Vagina (tissue), 2 donors: ENCODE measurements at regions not wholly inside any gene's neighbourhood (a gene's known extent, or its start where the extent isn't known, plus 50 kb on each side); places are given as distances from the start of the nearest gene placed in this dataset.

Experiments used
- DNase-seq, 2 donors: peaks; one replicate each; pipeline ENCODE4 v3.0.0-alpha.2; 2017; ENCODE audit errors: extremely low spot score in 2 of 2
- H3K27ac ChIP-seq: fragments of 200-600 bp; sonication (generic); one replicate; pipeline ENCODE4 v1.5.1; 2019
- H3K27me3 ChIP-seq: fragments of 200-600 bp; sonication (generic); one replicate; pipeline ENCODE4 v1.5.1; 2019
- H3K36me3 ChIP-seq, 2 donors: fragments of 200-600 bp; sonication (generic); one replicate each; pipeline ENCODE4 v1.5.1; 2017 to 2019
- H3K4me1 ChIP-seq: fragments of 200-600 bp; sonication (generic); one replicate; pipeline ENCODE4 v1.5.1; 2019
- H3K4me3 ChIP-seq, 2 donors: fragments of 200-600 bp; sonication (generic); 1 replicate in 1 of 2; 2 replicates in 1 of 2; pipeline ENCODE4 v1.5.1; 2016 to 2019
- H3K9me3 ChIP-seq: fragments of 200-600 bp; sonication (generic); one replicate; pipeline ENCODE4 v1.5.1; 2019
- POLR2A ChIP-seq, 2 donors: fragments of 450-650 bp; IDR thresholded peaks; one replicate each; pipeline ENCODE4 v1.6.1; 2017; ENCODE audit warnings: antibody characterized with exemption in 2 of 2, mild to moderate bottlenecking in 2 of 2, moderate library complexity in 2 of 2
- POLR2AphosphoS5 ChIP-seq, 2 donors: sonication (generic); formaldehyde crosslinking; IDR thresholded peaks; one replicate each; pipeline ENCODE4 v1.9.0; 2017; ENCODE audit warnings: antibody characterized with exemption in 2 of 2, mild to moderate bottlenecking in 2 of 2, low read depth in 1 of 2; ENCODE audit not compliant: insufficient read depth in 1 of 2
- intact Hi-C: fragments of 100-400 bp; cut with DNase I; formaldehyde crosslinking; loops from one replicate; pipeline ENCODE4 v1.15.1; 2023
- TF ChIP-seq, protein P1 (sequence below), 3 experiments: fragments of 450-650 bp in 2 of 3; fragments of 200-600 bp in 1 of 3; sonication (generic) in 1 of 3; IDR thresholded peaks; one replicate each; pipeline ENCODE4 v1.5.1; 2017 to 2019; ENCODE audit warnings: antibody characterized with exemption in 3 of 3, mild to moderate bottlenecking in 2 of 3, moderate library complexity in 2 of 3

DNA sequence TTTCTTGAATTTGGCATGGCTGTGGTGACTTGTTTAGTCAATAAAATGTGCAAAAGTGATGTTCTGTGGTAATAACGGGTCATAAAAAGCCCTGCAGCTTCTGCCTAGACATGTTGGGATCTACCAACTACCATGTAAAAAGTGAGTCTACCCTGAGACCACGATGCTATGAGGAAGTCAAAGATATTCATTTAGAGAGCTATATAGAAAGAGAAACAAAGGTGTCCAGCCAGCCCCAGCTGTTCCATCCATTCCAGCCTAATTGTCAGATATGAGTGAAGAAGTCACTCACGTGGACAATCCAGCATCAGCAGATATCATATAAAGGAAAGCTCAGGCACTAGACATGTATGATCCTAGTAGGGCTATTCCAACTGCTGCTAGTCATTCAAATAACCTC, 117.2 kb upstream of the SSTR1 start:
- Histone ChIP-seq H3K9me3 (peaks cover 4% of the 10 kb centered on the region), H3K27me3 (no peaks in the 10 kb centered on the region), H3K4me1 (no peaks in the 10 kb centered on the region), H3K36me3 (no peaks in the 10 kb centered on the region), H3K4me3 (no peak overlapping the region), H3K27ac (no peak overlapping the region)
- intact Hi-C loops, result no loop called here
- DNase-seq, result no peak
- TF ChIP-seq, protein P1, sequence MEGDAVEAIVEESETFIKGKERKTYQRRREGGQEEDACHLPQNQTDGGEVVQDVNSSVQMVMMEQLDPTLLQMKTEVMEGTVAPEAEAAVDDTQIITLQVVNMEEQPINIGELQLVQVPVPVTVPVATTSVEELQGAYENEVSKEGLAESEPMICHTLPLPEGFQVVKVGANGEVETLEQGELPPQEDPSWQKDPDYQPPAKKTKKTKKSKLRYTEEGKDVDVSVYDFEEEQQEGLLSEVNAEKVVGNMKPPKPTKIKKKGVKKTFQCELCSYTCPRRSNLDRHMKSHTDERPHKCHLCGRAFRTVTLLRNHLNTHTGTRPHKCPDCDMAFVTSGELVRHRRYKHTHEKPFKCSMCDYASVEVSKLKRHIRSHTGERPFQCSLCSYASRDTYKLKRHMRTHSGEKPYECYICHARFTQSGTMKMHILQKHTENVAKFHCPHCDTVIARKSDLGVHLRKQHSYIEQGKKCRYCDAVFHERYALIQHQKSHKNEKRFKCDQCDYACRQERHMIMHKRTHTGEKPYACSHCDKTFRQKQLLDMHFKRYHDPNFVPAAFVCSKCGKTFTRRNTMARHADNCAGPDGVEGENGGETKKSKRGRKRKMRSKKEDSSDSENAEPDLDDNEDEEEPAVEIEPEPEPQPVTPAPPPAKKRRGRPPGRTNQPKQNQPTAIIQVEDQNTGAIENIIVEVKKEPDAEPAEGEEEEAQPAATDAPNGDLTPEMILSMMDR (IDR thresholded peaks at IDR 0.05), result no peak
- TF ChIP-seq POLR2AphosphoS5 (IDR thresholded peaks at IDR 0.05; ENCODE audit: insufficient read depth in 1 of 2, low read depth in 1 of 2) (no peak), POLR2A (IDR thresholded peaks at IDR 0.05) (no peak)

DNA sequence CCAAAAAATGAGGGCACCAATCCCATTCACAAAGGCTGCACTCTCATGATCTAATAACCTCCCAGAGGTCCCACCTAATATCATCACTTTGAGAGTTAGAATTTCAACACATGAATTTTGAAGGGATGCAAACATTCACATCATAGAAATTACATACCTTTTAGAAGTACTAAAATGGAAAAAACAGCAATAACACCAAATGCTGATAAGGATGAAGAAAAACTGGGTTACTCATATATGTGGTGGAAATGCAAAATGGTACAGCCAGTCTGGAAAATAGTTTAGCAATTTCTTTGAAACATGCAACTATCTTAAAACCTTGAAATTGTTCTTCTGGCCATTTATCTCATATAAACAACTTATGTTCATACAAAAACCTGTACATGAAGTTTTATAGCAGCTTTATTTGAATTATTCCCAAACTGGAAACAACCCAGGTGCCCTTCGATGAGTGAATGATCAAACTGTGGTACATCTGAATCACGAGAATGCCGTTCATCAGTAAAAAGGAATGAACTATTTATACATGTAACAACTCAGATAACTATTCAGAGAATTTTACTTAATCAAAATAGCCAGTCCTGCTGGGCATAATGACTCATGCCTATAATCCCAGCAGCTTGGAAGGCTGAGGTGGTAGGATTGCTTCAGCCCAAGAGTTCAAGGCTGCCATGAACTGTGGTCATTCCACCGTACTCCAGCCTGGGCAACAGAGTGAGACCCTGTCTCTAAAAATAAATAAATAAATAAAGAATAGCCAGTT, 109.4 kb upstream of the SSTR1 start:
- H3K9me3 ChIP-seq, result peaks cover 8% of the 10 kb centered on the region
- no peak overlapping the region for H3K27ac ChIP-seq
- DNase-seq, result no peak
- no peaks in the 10 kb centered on the region for H3K27me3 ChIP-seq
- no peak for TF ChIP-seq POLR2AphosphoS5 (IDR thresholded peaks at IDR 0.05; ENCODE audit: insufficient read depth in 1 of 2, low read depth in 1 of 2)
- TF ChIP-seq, protein P1 (IDR thresholded peaks at IDR 0.05), result no peak
- TF ChIP-seq POLR2A (IDR thresholded peaks at IDR 0.05), result no peak
- intact Hi-C loops, result no loop called here
- no peaks in the 10 kb centered on the region for H3K36me3 ChIP-seq
- H3K4me3 ChIP-seq, result no peak overlapping the region
- H3K4me1 ChIP-seq, result no peaks in the 10 kb centered on the region

DNA sequence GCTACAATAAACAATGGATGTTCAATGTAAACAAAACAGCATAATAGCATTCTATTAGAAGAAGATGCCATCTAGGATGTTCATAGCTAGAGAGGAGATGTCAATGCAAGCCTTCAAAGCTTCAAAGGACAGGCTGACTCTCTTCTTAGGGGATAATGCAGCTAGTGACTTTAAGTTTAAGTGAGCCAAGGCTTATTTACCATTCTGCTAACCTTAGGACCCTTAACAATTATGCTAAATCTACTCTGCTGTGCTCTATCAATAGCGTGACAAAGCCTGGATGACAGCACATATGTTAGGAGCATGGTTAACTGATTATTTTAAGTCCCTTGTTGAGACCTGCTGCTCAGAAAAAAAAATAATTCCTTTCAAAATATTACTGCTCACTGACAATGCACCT, 106.0 kb upstream of the SSTR1 start:
- Histone ChIP-seq H3K9me3 (peaks cover 7% of the 10 kb centered on the region), H3K4me3 (no peak overlapping the region), H3K4me1 (no peaks in the 10 kb centered on the region), H3K27ac (no peak overlapping the region), H3K36me3 (no peaks in the 10 kb centered on the region), H3K27me3 (no peaks in the 10 kb centered on the region)
- TF ChIP-seq POLR2A (IDR thresholded peaks at IDR 0.05), result no peak
- TF ChIP-seq POLR2AphosphoS5 (IDR thresholded peaks at IDR 0.05; ENCODE audit: insufficient read depth in 1 of 2, low read depth in 1 of 2), result no peak
- TF ChIP-seq, protein P1 (IDR thresholded peaks at IDR 0.05), result no peak
- no peak for DNase-seq
- intact Hi-C loops, result no loop called here

DNA sequence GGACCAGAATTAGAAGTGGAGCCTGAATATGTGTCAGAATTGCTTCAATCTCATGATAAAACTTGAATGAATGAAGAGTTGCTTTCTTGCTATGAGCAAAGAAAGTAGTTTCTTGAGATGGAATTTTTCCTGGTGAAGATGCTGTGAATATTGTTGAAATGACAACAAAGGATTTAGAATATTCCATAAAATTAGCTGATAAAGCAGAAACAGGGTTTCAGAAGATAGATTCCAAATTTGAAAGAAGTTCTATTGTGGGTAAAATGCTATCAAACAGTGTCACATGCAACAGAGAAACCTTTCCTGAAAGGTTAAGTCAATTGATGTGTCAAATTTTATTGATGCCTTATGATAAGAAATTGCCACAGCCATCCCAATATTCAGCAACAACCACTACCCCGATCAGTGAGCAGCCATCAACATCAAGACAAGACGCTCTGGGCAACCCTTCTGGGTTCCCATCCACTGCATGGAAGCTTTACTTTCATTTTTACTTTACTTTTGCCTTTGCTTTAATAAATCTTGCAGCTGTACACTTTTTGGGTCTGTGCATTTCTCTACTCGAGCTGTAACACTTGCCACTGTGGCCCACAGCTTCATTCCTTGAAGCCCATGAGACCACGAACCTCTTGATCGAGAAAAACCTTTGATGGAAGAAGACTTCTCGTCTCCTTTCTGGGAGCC, 104.0 kb upstream of the SSTR1 start:
- Histone ChIP-seq H3K36me3 (no peaks in the 10 kb centered on the region), H3K4me3 (no peak overlapping the region), H3K27me3 (no peaks in the 10 kb centered on the region), H3K27ac (no peak overlapping the region), H3K4me1 (no peaks in the 10 kb centered on the region), H3K9me3 (peaks cover 7% of the 10 kb centered on the region)
- no peak for DNase-seq
- TF ChIP-seq POLR2A (IDR thresholded peaks at IDR 0.05) (no peak), POLR2AphosphoS5 (IDR thresholded peaks at IDR 0.05; ENCODE audit: insufficient read depth in 1 of 2, low read depth in 1 of 2) (no peak)
- TF ChIP-seq, protein P1 (IDR thresholded peaks at IDR 0.05), result no peak
- intact Hi-C loops, result no loop called here
